Activated naive CD8-positive, alpha-beta T cell treated with anti-CD3 and anti-CD28 coated beads, Interleukin-2, amount 50 U/mL, for 24 hours (primary cell): ENCODE measurements at regions not wholly inside any gene's neighbourhood (a gene's known extent, or its start where the extent isn't known, plus 50 kb on each side); places are given as distances from the start of the nearest gene placed in this dataset.

Experiments used
- ATAC-seq: fragments of 150-1000 bp; cut with Tn5 transposase; one replicate; pipeline ENCODE4 v1.10.0; 2021
- DNase-seq: peaks from one replicate; pipeline ENCODE4 v3.0.0; 2021
- H3K27ac Mint-ChIP-seq: one replicate; pipeline ENCODE4 v1.8.0; 2021; ENCODE audit warnings: mild to moderate bottlenecking, mixed read lengths
- H3K27me3 Mint-ChIP-seq: one replicate; pipeline ENCODE4 v1.8.0; 2021; ENCODE audit warnings: mixed read lengths
- H3K36me3 Mint-ChIP-seq: one replicate; pipeline ENCODE4 v1.8.0; 2021; ENCODE audit warnings: low read depth, mixed read lengths
- H3K4me1 Mint-ChIP-seq: one replicate; pipeline ENCODE4 v1.8.0; 2021; ENCODE audit warnings: mixed read lengths
- H3K4me3 Mint-ChIP-seq: one replicate; pipeline ENCODE4 v1.8.0; 2021; ENCODE audit warnings: mild to moderate bottlenecking, moderate library complexity, mixed read lengths
- H3K9me3 Mint-ChIP-seq: one replicate; pipeline ENCODE4 v1.8.0; 2021; ENCODE audit warnings: mixed read lengths

- Mint-ChIP-seq H3K4me1 (no peaks in the 10 kb centered on the region), H3K9me3 (no peaks in the 10 kb centered on the region), H3K36me3 (no peaks in the 10 kb centered on the region), H3K27me3 (peaks cover 18% of the 10 kb centered on the region), H3K4me3 (no peak overlapping the region), H3K27ac (no peak overlapping the region)
- ATAC-seq, result no peak
- DNase-seq, result no peak
Observed at GRCh38 chr7:1377111-1377909, 82.0 kb downstream of the MICALL2 start.

GRCh38 chr7:1378610-1379601 is 80.4 kb downstream of the MICALL2 start:
- no peaks in the 10 kb centered on the region for H3K4me1 Mint-ChIP-seq
- H3K27me3 Mint-ChIP-seq, result peaks cover 14% of the 10 kb centered on the region
- no peak for DNase-seq
- H3K4me3 Mint-ChIP-seq, result no peak overlapping the region
- H3K9me3 Mint-ChIP-seq, result no peaks in the 10 kb centered on the region
- H3K27ac Mint-ChIP-seq, result no peak overlapping the region
- ATAC-seq, result no peak
- no peaks in the 10 kb centered on the region for H3K36me3 Mint-ChIP-seq

GRCh38 chr7:1380231-1380815 is 78.9 kb downstream of the MICALL2 start:
- Mint-ChIP-seq H3K27ac (no peak overlapping the region), H3K4me1 (no peaks in the 10 kb centered on the region), H3K36me3 (no peaks in the 10 kb centered on the region), H3K27me3 (peaks cover 17% of the 10 kb centered on the region), H3K4me3 (no peak overlapping the region), H3K9me3 (no peaks in the 10 kb centered on the region)
- ATAC-seq (no peak), DNase-seq (no peak)

GRCh38 chr7:1380821-1381580 is 78.3 kb downstream of the MICALL2 start:
- DNase-seq (no peak), ATAC-seq (no peak)
- Mint-ChIP-seq H3K27me3 (peaks cover 16% of the 10 kb centered on the region), H3K4me1 (no peaks in the 10 kb centered on the region), H3K9me3 (no peaks in the 10 kb centered on the region), H3K27ac (no peak overlapping the region), H3K4me3 (no peak overlapping the region), H3K36me3 (no peaks in the 10 kb centered on the region)

- no peak overlapping the region for H3K4me3 Mint-ChIP-seq
- DNase-seq, result no peak
- no peak for ATAC-seq
- H3K36me3 Mint-ChIP-seq, result no peaks in the 10 kb centered on the region
- peaks cover 13% of the 10 kb centered on the region for H3K27me3 Mint-ChIP-seq
- no peaks in the 10 kb centered on the region for H3K4me1 Mint-ChIP-seq
- H3K27ac Mint-ChIP-seq, result no peak overlapping the region
- no peaks in the 10 kb centered on the region for H3K9me3 Mint-ChIP-seq
Observed at GRCh38 chr7:1382553-1383397, 76.5 kb downstream of the MICALL2 start.

- H3K36me3 Mint-ChIP-seq, result no peaks in the 10 kb centered on the region
- no peak overlapping the region for H3K27ac Mint-ChIP-seq
- DNase-seq, result no peak
- H3K4me3 Mint-ChIP-seq, result no peak overlapping the region
- ATAC-seq, result no peak
- H3K9me3 Mint-ChIP-seq, result no peaks in the 10 kb centered on the region
- H3K4me1 Mint-ChIP-seq, result no peaks in the 10 kb centered on the region
- H3K27me3 Mint-ChIP-seq, result peaks cover 12% of the 10 kb centered on the region
Observed at GRCh38 chr7:1383398-1384112, 75.7 kb downstream of the MICALL2 start.

- H3K4me1 Mint-ChIP-seq, result no peaks in the 10 kb centered on the region
- H3K27ac Mint-ChIP-seq, result no peak overlapping the region
- H3K36me3 Mint-ChIP-seq, result no peaks in the 10 kb centered on the region
- DNase-seq (no peak), ATAC-seq (no peak)
- H3K9me3 Mint-ChIP-seq, result no peaks in the 10 kb centered on the region
- peaks cover 16% of the 10 kb centered on the region for H3K27me3 Mint-ChIP-seq
- H3K4me3 Mint-ChIP-seq, result no peak overlapping the region
Observed at GRCh38 chr7:1384113-1384415, 75.2 kb downstream of the MICALL2 start.
